Heart right ventricle (tissue), 16 donors: ENCODE measurements at regions not wholly inside any gene's neighbourhood (a gene's known extent, or its start where the extent isn't known, plus 50 kb on each side); places are given as distances from the start of the nearest gene placed in this dataset.
"Not testable (repeated sequence)": the region's sequence is repeated elsewhere in the genome, so short reads cannot be mapped to it uniquely, and the experiment has no call there.

Source experiments
- ATAC-seq, 8 donors: fragments of 200-7000 bp; cut with Tn5 transposase; one replicate each; pipeline ENCODE4 v1.9.1; 2020; ENCODE audit warnings: mild to moderate bottlenecking in 8 of 8, moderate library complexity in 8 of 8, moderate number of reproducible peaks in 1 of 8
- DNase-seq, 2 donors: peaks; one replicate each; pipeline ENCODE4 v3.0.0-alpha.2; 2020
- H3K27ac ChIP-seq, 10 donors: fragments of 200-600 bp; sonication (generic) in 2 of 10; one replicate each; pipeline versions ENCODE4 v1.5.0 to v1.8.0; 2020 to 2022; ENCODE audit warnings: mild to moderate bottlenecking in 3 of 10
- H3K27me3 ChIP-seq, 7 donors: fragments of 200-600 bp; one replicate each; pipeline ENCODE4 v1.8.0; 2021 to 2022; ENCODE audit warnings: mild to moderate bottlenecking in 2 of 7
- H3K36me3 ChIP-seq, 9 donors: fragments of 200-600 bp; sonication (generic) in 1 of 9; one replicate each; pipeline versions ENCODE4 v1.5.0 to v1.8.0; 2020 to 2022; ENCODE audit warnings: mild to moderate bottlenecking in 2 of 9
- H3K4me1 ChIP-seq, 9 donors: fragments of 200-600 bp; sonication (generic) in 1 of 9; one replicate each; pipeline versions ENCODE4 v1.5.0 to v1.8.0; 2020 to 2022; ENCODE audit warnings: mild to moderate bottlenecking in 4 of 9
- H3K4me3 ChIP-seq, 10 donors: fragments of 200-600 bp; sonication (generic) in 2 of 10; one replicate each; pipeline versions ENCODE4 v1.5.0 to v1.8.0; 2020 to 2022; ENCODE audit warnings: mild to moderate bottlenecking in 7 of 10, moderate library complexity in 2 of 10
- H3K9me3 ChIP-seq, 11 donors: fragments of 200-600 bp in 10 of 11; sonication (generic) in 2 of 11; one replicate each; pipeline versions ENCODE4 v1.5.0 to v1.8.0; 2013 to 2022; ENCODE audit warnings: mild to moderate bottlenecking in 2 of 11, control low read depth in 1 of 11, moderate library complexity in 1 of 11
- CTCF ChIP-seq, 9 donors: fragments of 200-600 bp; sonication (generic) in 2 of 9; IDR thresholded peaks; one replicate each; pipeline versions ENCODE4 v1.5.0 to v1.8.0; 2021 to 2022; ENCODE audit warnings: antibody characterized with exemption in 9 of 9, mild to moderate bottlenecking in 5 of 9, moderate library complexity in 1 of 9
- WGBS, 2 donors: extraction: QIAGEN DNeasy Blood & Tissue Kit; methylation state at CpG; one replicate each; pipeline ENCODE4 v1.1.7; 2013; ENCODE audit warnings: inconsistent platforms in 1 of 2; 5-methylcytosine and 5-hydroxymethylcytosine counted together
- intact Hi-C, 10 donors: fragments of 100-400 bp; cut with DNase I; formaldehyde crosslinking; loops; one replicate each; pipeline versions ENCODE4 v1.11.1 to v1.14.2; 2022
- donor health status: Arrhythmogenic right ventricular cardiomyopathy.
- donor health status: ischemic (EF 13 %, LVEDD 7.1; RV severe dilation, severe dysfunction).
- donor health status: healthy with polysubstance abuse.
- donor health status: DM: no; HTN: yes; CAD: no.
- donor health status: DM: no; HTN: no; CAD: no.
- donor health status: ischemic (EF 25% LVEDD 6.9; RV normal size, moderate dysfunction).
- donor health status: ischemic (EF 25% LVEDD 5.7; RV mildly dilated, moderate dysfunction).
- donor health status: healthy.
- donor health status: DM: yes; HTN: yes; CAD: no.
- donor health status: Ischemic cardiomyopathy.
- donor health status: ischemic (EF 35%, LVEDD 5.7; RV mildly dilated, moderate dysfunction).
- donor health status: nonischemic (EF 11% LVEDD 7.7; RV severe dilation, severe dysfunction).
- donor health status: DM: yes; HTN: yes; CAD: no.
- donor health status: PGD.
- donor health status: ischemic (EF 29% LVEDD 5.4; RV normal size, mild dysfunction).
- donor health status: nonischemic (EF 23%, LVEDD 6.1; RV moderate dilation, normal function).

- Histone ChIP-seq H3K27me3 (no peaks in the 10 kb centered on the region), H3K9me3 (peaks cover 0 to 24% (median 0%) of the 10 kb centered on the region in 11 donors), H3K27ac (no peak overlapping the region), H3K4me3 (no peak overlapping the region), H3K4me1 (no peaks in the 10 kb centered on the region), H3K36me3 (no peaks in the 10 kb centered on the region)
- intact Hi-C loops, result no loop called here
- ATAC-seq (no peak), DNase-seq (no peak)
- WGBS, 2 donors, result 69 to 73% methylated on average over 4 of the region's 4 CpGs
- TF ChIP-seq CTCF (IDR thresholded peaks at IDR 0.05), result no peak
These were observed 1732.4 kb upstream of the CDH6 start for GRCh38 chr5:29460971-29461559.

GRCh38 chr5:29451004-29451403 is 1742.5 kb upstream of the CDH6 start:
- WGBS, 2 donors, result 79 to 84% methylated on average over 1 of the region's 1 CpG

GRCh38 chr5:29414681-29415080 is 1778.8 kb upstream of the CDH6 start:
- ATAC-seq (no peak), DNase-seq (no peak)
- Histone ChIP-seq H3K4me1 (no peaks in the 10 kb centered on the region), H3K9me3 (peaks cover 0 to 18% (median 0%) of the 10 kb centered on the region in 11 donors), H3K36me3 (no peaks in the 10 kb centered on the region), H3K27me3 (no peaks in the 10 kb centered on the region), H3K4me3 (no peak overlapping the region), H3K27ac (no peak overlapping the region)
- intact Hi-C loops, result no loop called here
- TF ChIP-seq CTCF (IDR thresholded peaks at IDR 0.05), result no peak

More at GRCh38 chr5:29451004-29451403, 1742.5 kb upstream of the CDH6 start:
- H3K4me3 ChIP-seq, H3K27me3 ChIP-seq, H3K9me3 ChIP-seq, H3K27ac ChIP-seq, H3K36me3 ChIP-seq, DNase-seq, ATAC-seq, H3K4me1 ChIP-seq, intact Hi-C loops: not testable (repeated sequence)

GRCh38 chr5:29412979-29413378 is 1780.5 kb upstream of the CDH6 start:
- intact Hi-C loops, result no loop called here
- no peaks in the 10 kb centered on the region for H3K27me3 ChIP-seq
- peaks cover 0 to 24% (median 0%) of the 10 kb centered on the region in 11 donors for H3K9me3 ChIP-seq
- no peak for TF ChIP-seq CTCF (IDR thresholded peaks at IDR 0.05)
- no peak overlapping the region for H3K27ac ChIP-seq
- no peaks in the 10 kb centered on the region for H3K36me3 ChIP-seq
- DNase-seq, result no peak
- 22 to 26% methylated on average over 1 of the region's 1 CpG for WGBS, 2 donors
- no peak for ATAC-seq
- H3K4me1 ChIP-seq, result no peaks in the 10 kb centered on the region
- H3K4me3 ChIP-seq, result no peak overlapping the region

- no peaks in the 10 kb centered on the region for H3K27me3 ChIP-seq
- no peaks in the 10 kb centered on the region for H3K4me1 ChIP-seq
- no peak overlapping the region for H3K27ac ChIP-seq
- no peaks in the 10 kb centered on the region for H3K36me3 ChIP-seq
- DNase-seq, result no peak
- TF ChIP-seq CTCF (IDR thresholded peaks at IDR 0.05), result no peak
- intact Hi-C loops, result no loop called here
- H3K4me3 ChIP-seq, result no peak overlapping the region
- no peak for ATAC-seq
- H3K9me3 ChIP-seq, result peaks cover 0 to 66% (median 22%) of the 10 kb centered on the region in 11 donors
These were observed 1791.2 kb upstream of the CDH6 start for GRCh38 chr5:29402270-29402669.
